Right lobe of liver (tissue), 6 donors: ENCODE measurements at regions not wholly inside any gene's neighbourhood (a gene's known extent, or its start where the extent isn't known, plus 50 kb on each side); places are given as distances from the start of the nearest gene placed in this dataset.
"Not testable (repeated sequence)": the region's sequence is repeated elsewhere in the genome, so short reads cannot be mapped to it uniquely, and the experiment has no call there.

ENCODE experiments used
- ATAC-seq, 4 donors: fragments of 200-7000 bp; cut with Tn5 transposase; one replicate each; pipeline ENCODE4 v1.9.1; 2020; ENCODE audit warnings: mild to moderate bottlenecking in 4 of 4, moderate library complexity in 4 of 4
- DNase-seq, 3 donors: peaks; one replicate each; pipeline ENCODE4 v3.0.0-alpha.2; 2020
- H3K27ac ChIP-seq, 3 donors: fragments of 200-600 bp; one replicate each; pipeline ENCODE4 v1.8.0; 2022
- H3K27me3 ChIP-seq, 2 donors: fragments of 200-600 bp; one replicate each; pipeline ENCODE4 v1.8.0; 2022
- H3K36me3 ChIP-seq, 4 donors: fragments of 200-600 bp; sonication (generic) in 1 of 4; one replicate each; pipeline versions ENCODE4 v1.5.1 to v1.8.0; 2017 to 2022; ENCODE audit warnings: control low read depth in 1 of 4
- H3K4me1 ChIP-seq, 4 donors: fragments of 200-600 bp; sonication (generic) in 1 of 4; one replicate each; pipeline versions ENCODE4 v1.5.1 to v1.8.0; 2017 to 2022; ENCODE audit warnings: control low read depth in 1 of 4
- H3K4me3 ChIP-seq, 3 donors: fragments of 200-600 bp; one replicate each; pipeline ENCODE4 v1.8.0; 2022
- H3K9me3 ChIP-seq, 4 donors: fragments of 200-600 bp; sonication (generic) in 1 of 4; one replicate each; pipeline versions ENCODE4 v1.5.1 to v1.8.0; 2017 to 2022; ENCODE audit warnings: control low read depth in 1 of 4
- WGBS: methylation state at CpG from one replicate; pipeline ENCODE4 v1.1.6; 2018; ENCODE audit warnings: low coverage, low lambda C conversion rate; ENCODE audit not compliant: insufficient coverage; ENCODE audit errors: missing lambda C conversion rate; 5-methylcytosine and 5-hydroxymethylcytosine counted together
- intact Hi-C, 2 donors: fragments of 100-400 bp; cut with DNase I; formaldehyde crosslinking; loops; one replicate each; pipeline versions ENCODE4 v1.11.2 to v1.14.1; 2022
- small RNA-seq, 2 experiments: library from RNA; depleted of rRNA; stranded (forward); fragments of <200 nt; gene quantifications; one replicate each; pipeline ENCODE3, GENCODE V24; 2016
- donor health status: DM: no; HTN: yes; CAD: no.
- donor health status: DM: no; HTN: no; CAD: no.
- donor health status: DM: no; HTN: no; CAD: no.
- donor health status: DM: no; HTN: yes; CAD: no.
- donor health status: DM: no; HTN: yes; CAD: no.

DNA sequence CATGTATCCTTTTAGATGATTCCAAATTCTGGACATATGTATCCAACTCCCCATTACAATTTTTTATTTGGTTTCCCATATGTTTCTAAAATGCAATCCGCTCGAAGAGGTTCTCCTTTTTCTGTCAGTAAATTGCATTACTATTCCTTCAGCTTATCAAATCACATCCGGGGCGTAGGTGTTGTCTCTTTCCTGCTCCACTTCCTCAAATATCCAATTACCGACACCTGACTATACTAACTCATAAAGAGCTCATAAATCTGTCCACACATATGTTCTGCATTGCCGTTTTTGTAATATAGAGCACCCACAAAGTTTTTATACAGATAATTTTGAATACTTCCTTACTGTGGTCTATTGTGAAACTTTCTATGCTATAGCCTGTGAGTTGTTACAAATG, 63.1 kb upstream of the HSFY2 start:
- no CpG with 5 or more reads among the region's 6 CpGs for WGBS
- intact Hi-C loops, H3K4me1 ChIP-seq: not testable (repeated sequence)

More for the DNA sequence above, 63.1 kb upstream of the HSFY2 start:
- not testable (repeated sequence) for H3K4me3 ChIP-seq, H3K9me3 ChIP-seq, H3K27me3 ChIP-seq, H3K36me3 ChIP-seq, ATAC-seq, H3K27ac ChIP-seq, DNase-seq

Small RNAs in the stretch of these regions (small RNA-seq; reads per million reads assigned to genes)
- 0 reads per million in 2 experiments for gene CD24P4
- gene MTCYBP2, result 0 reads per million in 2 experiments
- gene RNU6-255P, result 0 reads per million in 2 experiments
